Stimulated activated CD4-positive, alpha-beta T cell treated with anti-CD3 and anti-CD28 coated beads, Interleukin-15, amount 100 ng/mL, for 48 hours (primary cell): ENCODE measurements at regions not wholly inside any gene's neighbourhood (a gene's known extent, or its start where the extent isn't known, plus 50 kb on each side); places are given as distances from the start of the nearest gene placed in this dataset.
"Not testable (repeated sequence)": the region's sequence is repeated elsewhere in the genome, so short reads cannot be mapped to it uniquely, and the experiment has no call there.

Source experiments
- DNase-seq, 2 donors: peaks; one replicate each; pipeline ENCODE4 v3.0.0-alpha.2; 2020; ENCODE audit warnings: low read depth in 2 of 2

DNA sequence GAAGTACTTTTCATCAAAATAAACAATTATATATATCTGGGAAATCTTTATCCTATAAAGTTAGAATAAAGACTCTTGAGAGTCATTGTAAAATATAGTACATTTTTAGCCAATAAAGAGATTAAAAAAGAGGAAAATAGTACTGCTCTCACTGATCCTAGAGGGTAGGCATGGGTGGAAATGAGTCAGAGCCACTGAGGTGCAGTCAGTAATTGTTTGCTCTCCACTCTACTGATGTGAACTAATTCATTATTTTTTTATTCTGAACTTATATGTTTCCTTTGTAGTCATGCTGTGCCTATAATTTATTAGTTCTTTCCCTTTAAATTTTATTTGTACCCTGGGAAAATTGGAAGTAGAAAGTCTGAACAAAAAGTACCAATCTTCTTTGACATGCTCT, 1359.4 kb upstream of the GJE1 start:
- DNase-seq: no peak

DNA sequence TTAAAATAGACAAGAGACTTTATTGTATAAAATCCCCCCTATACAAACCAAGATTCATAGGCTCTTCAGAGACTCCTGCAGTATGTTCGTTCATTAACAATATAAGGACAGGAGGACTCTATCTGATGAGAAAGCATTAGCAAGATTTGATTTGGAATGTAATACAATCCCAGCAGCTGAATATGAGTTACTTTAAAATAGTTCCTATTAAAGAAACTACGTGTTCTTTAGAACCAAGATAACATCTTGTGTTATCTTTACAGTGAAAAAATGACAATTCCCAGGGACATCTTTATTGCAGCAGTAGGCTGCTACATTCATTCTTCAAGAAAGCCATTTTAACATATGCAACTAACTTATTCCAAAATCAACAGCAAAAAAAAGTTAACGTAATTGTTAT, 1360.1 kb upstream of the GJE1 start:
- DNase-seq: no peak

DNA sequence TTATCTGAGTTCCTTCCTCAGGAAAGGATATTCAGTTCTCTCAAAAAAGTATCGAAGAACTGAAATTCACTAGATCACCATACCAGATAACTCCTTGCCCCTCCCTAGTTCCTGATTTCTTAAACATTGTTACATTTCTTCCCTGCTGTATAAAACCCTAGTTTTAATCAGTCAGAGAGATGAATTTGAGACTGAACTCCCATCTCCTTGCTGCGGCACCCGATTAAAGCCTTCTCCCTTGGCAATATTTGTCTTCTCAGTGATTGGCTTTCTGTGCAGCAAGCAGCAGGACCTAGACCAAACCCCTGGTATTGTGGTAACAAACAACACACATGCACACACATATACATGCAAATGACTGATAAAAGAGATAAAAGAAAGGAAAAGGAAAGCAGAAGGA, 1364.6 kb upstream of the GJE1 start:
- DNase-seq: no peak

DNA sequence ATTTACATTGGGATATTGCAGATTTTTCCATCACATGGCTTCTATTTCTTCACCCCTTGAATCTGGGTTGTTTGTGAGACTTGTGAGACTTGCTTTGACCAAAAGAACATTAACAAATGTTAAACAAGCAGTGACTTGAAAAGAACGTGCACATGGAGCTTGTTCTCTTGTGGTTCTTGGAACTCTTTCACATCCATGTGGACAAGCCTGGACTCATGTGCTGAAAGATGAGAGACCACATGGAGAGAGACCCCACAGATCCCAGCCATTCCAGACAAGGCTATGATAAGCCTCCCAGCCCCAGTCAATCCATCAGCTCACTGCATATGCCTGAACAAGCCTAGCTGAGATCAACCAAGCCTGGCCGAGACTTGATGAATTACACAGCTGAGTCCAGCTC, 1365.7 kb upstream of the GJE1 start:
- DNase-seq: no peak

DNA sequence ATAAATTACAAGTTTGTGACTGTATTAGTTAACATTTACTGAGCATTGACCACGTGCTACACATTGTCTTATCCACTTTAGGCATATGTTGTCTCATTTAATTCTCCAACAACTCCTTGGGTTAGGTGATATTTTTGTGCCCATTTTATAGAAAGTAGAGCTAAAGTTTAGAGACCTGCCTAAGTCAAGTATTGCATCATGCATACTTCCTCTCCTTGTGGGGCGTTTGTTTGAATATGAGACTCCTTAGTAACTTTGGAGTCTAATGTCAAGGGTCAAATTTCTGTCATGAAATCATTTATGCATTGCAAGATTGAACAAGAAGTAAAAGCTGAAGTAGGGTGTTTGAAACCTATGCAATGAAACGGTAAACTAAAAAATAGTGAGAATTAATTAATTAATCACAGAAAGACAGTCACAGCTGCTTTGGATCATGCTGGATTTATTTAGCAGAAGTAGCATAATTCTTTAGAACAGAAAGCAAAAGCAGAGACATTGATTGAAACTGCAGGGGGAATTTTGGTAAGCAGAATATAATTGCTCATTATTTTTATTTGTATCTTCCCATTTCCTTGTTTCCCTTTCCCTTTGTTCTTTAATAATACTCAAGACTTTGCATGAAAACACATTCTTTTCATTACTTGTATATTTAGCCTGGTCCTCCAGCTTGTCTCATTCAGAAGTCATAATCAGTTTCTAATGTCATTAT, 1374.4 kb upstream of the GJE1 start:
- no peak for DNase-seq

DNA sequence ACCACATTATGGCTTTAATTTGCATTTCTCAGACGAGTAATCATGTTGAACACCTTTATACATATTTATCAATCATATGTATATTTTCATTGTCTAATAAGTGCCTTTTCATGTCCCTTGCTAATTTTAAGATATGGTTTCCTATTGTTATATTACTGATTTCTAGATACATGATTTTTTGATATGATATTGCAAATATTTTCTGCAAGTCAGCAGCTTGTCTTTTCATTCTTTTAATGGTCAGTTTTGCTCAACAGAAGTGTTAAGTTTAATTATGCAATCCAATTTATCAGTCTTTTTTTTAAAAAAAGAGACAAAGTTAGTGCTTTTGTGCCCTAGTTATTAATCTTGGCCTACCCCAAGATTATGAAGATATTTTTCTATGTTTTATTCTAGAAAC, 1377.8 kb upstream of the CITED2 start:
- no peak for DNase-seq

DNA sequence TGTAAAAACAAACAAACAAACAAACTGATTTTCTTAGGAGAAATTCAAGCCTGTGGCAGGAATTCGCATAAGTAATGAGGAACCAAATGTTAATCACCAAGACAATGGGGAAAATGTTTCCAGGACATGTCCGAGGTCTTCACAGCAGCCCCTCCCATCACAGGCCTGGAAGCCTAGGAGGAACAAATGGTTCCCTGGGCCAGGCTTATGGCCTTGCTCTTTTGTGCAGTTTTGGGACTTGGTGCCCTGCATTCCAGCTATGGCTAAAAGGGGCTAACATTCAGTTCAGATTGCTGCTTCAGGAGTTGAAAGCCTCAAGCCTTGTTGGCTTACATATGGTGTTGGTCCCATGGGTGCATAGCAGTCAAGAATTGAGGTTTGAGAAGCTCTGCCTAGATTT, 1372.7 kb upstream of the CITED2 start:
- no peak for DNase-seq

DNA sequence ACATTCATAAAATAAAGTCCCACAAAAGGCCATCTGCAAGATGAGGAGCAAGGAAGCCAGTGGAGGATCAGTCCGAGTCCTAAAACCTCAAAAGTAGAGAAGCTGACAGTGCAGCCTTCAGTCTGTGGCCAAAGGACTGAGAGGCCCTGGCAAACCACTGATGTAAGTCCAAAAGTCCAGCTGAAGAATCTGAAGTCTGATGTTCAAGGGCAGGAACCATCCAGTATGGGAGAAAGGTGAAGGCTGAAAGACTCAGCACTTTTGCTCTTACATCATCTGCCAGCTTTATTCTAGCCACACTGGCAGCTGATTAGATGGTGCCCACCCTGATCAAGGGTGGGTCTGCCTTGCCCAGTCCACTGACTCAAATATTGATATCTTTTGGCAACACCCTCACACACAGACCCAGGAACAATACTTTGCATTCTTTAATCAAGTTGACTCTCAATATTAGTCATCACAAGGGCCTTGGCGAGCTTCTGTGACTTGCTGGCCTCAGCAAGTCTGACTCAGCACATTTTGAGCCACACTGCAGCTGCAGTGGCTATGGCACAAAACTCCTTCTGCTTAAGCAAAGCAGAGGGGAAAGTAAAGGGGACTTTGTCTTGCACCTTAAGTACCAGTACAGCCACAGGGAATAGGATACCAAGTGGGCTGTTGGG, 1370.3 kb upstream of the CITED2 start:
- DNase-seq: no peak

DNA sequence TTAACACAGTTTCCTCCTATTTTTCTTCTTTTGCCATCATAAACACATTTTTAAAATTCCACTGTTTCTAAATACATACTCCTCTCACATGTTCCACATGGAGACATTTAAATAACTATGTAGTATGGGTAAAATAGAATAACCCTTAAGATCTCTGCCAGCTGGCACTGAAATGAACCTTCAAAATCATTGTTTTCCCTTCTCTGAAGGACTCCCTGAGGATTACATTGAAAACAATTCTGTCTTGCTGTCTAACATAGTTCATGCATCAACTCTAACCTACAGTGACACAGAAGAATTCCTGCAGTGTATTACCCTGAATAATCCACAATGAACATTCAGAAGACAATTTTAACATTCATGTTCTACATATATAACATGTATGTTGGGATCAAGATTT, 1361.8 kb upstream of the CITED2 start:
- no peak for DNase-seq

DNA sequence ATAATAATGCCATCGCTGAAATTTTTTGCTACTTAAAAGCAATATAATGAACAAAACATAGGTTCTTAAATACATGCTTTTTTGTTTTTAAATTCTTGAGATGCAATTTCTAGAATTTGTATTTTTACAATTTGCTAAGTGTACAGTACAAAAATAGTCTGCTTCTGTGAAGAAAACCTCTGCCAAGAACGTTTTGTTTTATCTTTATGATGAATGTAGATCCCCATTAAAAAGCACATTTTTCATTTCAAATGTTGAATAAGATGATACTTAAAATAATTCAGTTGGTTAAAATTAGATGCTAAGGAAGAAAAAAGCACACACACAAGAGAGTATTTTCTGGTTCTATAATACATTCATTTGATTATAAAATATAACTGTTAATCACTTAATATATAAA, 1358.5 kb upstream of the CITED2 start:
- no peak for DNase-seq

DNA sequence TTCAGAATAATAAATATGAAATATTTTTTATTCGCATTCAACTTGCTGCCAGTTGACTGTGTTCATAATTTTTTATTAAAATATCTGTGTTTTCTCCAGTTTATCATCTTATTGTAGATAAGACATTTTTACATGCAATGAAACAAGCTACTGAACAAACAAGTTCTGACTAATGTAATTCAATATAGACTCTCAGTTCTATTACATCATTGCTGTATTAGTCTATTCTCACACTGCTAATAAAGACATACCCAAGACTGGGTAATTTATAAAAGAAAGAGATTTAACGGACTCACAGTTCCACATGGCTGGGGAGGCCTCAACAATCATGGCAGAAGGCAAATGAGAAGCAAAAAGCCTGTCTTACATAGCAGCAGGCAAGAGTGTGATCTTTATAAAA, 1357.7 kb upstream of the CITED2 start:
- no peak for DNase-seq

DNA sequence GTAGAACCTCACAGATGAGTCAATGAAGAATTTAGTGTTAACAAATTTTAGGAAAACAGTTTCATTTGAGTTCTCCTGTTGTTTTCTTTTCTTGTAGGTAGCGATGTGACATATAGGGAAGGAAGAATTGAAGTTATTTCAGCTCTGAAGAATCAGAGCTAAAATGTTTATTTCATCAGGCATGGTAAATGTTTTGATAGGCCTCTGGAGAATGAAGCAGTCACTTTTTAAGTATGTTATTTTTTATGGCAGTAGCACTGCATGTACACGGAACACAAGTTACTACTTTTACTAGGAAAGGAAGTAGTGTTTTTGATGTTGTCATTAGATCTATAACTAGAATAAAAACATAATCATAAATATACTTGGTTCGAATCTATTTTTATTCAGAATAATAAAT, 1357.3 kb upstream of the CITED2 start:
- DNase-seq: no peak

DNA sequence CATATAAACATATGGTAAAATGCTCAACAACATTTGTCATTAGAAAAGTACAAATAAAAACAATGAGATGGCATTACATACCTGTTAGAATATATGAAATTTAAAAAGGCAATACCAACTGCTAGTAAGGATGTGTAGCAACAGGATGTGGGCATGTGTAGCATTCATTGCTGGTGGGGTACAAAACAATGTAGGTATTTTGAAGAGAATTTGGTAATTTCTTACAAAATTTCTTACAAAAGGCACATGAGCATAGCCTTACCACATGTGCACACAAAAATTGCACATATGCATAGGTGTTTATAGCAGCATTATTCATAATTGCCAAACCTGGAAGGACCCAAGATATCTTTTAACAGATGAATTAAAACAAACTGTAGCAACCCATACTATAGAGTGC, 1355.1 kb upstream of the CITED2 start:
- no peak for DNase-seq

DNA sequence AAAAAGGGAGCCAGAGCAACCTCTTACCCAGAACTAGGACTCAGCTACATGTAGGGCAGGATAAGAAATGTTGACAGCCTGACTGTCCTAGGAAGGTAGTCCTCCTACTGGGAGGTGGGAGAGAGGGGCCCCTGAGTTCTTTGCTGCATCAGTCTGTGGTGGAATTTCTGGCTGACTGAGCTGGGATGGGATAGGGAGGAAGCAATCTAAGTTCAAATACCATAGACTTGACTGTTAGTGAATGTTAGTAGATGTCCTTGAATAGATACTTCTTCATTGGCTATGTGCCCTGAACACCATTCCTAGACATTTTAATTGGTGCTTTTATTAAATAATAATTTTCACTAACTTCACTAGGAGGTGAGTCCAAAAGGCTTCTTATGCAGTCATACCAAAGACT, 1343.6 kb upstream of the CITED2 start:
- DNase-seq: no peak

DNA sequence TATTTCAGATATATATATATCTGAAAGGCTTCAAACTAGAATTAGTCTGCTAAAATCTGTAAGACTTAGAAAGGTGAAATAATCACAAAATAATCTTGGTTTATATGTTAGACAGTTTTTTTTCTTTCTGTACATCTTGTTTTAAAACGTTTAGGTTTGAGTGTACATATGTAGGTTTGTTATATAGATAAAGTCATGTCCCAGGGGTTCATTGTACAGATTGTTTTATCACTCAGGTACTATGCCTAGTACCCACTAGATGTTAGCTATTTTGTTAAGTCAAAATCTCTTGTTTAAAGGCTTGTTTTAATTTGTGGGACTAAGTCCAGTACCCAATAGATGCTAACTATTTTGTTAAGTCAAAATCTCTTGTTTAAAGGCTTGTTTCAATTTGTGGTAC, 1339.0 kb upstream of the CITED2 start:
- no peak for DNase-seq

DNA sequence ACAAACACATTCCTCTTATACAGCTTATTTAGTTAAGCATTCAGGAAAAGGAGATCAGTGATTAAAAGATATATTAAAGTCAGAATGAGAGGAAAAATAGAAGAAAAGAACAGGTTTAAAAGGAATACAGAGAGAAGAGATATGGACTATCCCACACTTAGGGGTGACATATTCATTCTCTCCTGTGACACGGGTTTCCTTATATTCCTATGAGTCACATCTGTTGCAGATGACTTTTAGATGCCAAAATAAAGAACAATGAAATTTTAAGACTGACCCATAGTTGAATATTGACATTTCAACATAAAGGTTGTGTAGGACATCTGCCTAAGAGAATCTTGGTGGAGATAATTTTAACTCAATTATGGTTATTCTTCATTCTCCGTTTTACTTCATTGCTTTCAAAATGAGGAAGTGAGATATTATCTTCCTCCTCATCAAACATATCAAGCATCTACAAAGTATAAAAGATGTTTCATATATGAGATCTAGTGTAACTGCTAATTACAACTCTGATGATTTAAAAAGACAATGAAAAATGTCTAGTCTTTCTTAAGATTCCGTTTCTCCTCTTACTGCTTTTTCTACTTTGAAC, 1336.7 kb upstream of the CITED2 start:
- no peak for DNase-seq

DNA sequence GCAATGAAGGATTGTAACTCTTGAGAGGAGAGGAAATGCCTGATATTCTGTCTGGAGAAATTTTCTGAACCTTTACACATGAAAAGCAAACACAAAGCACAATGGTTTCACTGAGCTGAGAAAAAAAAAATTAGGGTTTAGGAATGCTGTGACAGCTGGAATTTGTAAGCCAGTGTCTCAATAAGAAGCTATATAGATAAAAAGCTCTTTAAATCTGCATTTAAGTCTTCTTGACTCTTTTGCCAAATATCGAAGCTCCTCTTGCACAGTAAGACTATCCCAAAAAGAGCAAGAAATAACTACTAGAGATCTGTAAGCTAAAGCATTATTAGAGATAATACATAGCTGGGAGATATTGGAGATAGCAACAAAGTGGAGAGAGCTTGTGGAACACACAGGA, 1334.0 kb upstream of the CITED2 start:
- DNase-seq: no peak

DNA sequence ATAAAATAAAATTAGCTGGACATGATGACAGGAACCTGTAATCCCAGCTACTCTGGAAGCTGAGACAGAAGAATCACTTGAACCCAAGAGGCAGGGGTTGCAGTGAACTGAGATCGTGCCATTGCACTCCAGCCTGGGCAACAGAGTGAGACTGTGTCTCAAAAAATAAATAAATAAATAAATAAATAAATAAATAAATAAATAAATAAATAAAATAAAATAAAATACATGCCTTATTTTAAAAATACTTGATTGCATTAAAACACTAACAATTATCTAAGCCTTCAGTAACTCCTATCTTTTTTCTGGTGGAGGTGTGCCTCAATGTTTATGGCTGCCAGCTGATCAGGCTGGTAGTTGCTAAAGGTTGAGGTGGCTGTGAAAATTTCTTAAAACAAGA, 1329.6 kb upstream of the CITED2 start:
- DNase-seq: not testable (repeated sequence)

DNA sequence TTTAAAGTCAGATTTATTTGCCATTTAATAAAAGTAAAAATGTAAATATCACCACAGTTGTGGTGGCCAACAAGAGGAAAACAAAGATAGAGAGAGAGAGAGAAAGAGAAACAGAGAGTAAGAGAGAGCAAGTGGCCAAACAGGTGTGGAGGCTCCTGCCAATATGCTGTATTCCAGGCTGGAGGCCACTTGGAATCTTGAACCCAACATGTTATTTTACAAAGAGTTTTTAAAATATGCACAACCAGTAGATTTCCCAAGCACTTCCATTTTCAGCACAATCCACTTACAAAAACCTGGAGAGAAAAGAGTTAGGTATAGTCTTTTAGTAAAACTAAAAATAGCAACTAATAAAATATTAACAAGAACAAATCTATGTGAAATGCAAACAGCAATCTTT, 1323.1 kb upstream of the CITED2 start:
- DNase-seq: no peak

DNA sequence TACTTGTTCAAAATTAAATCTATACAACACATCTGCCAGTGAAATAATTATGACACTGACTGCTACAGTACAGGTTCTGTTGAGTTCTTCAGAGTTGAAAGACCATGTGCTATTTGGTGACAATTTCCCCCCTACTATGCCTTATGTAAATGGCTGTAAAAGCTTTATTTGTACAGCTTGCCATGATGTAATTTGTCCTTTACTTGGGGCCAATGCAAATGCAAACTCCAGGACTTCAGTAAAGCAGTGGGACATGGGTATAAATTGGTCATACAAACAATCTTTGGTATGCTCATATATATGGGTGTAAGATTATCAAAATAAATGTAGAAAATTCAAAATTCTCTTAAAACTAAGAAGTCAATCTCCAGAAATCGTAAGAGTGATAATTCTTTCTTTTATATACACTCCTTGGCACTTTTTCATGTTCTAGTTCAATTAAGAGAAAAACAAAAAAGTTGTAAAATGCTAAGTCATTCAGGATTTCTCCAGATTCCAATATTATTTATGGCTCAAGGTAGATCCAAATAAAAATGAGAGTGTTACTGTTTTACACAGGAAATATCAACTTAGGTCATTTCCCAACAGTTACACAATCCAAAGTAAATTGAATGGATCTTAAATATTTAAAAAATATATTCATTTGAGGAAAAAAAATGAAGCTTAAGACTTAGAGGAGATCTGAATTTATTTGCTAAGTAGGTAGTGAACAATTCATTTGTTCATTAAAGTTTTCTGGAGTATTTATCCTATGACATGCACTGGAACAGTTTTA, 1310.5 kb upstream of the CITED2 start:
- DNase-seq: no peak

DNA sequence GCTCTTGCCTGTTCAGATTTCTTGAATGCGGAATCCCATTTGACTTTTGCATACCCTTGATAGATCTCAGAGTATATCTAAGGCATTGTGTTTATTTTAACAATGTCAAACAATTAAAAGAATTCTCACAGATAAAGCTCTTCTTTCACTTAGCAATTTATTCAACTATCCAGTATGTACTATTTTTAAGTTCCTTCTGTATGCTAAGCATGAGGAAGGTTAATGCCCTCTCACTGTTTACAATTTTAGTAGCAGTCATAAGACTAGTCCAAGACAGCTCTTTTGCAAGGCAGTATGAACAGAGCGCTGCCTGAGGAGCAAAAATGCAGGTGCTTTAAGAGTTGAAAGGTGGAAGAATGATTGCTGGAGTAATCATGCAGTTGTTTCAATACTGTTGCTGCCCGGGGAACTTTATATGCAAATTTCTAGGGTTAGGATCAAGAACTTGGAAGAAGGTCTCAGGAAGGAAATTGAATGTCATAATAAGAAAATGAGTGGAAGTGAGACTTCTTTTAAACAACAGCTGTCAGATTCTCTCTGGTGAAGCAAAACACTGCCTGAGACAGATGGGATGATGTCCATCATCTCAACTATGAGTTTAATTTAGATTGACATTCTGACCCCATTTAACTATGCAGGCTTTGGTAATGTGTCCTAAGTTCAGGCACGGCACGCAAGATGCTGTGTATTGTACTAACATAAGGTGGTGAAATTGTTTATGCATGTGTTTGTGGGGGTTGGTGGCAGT, 1303.5 kb upstream of the CITED2 start:
- DNase-seq: no peak

DNA sequence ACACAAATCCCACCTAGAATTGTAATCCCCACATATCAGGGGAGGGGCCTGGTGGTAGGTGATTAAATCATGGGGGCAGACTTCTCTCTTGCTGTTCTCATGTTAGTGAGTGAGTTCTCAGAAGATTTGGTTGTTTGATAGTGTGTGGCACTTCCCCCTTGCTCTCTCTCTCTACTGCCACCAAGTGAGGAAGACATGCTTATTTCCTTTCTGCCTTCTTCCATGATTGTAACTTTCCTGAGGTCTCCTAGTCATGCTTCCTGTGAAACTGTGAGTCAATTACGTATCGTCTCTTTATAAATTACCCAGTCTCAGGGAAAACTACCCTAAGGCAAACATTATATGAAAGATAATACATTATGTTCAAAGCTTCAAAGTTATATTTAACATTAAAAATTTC, 1297.5 kb upstream of the CITED2 start:
- no peak for DNase-seq
